ENCODE measurements at regions not wholly inside any gene's neighbourhood (a gene's known extent, or its start where the extent isn't known, plus 50 kb on each side); places are given as distances from the start of the nearest gene placed in this dataset.

DNA sequence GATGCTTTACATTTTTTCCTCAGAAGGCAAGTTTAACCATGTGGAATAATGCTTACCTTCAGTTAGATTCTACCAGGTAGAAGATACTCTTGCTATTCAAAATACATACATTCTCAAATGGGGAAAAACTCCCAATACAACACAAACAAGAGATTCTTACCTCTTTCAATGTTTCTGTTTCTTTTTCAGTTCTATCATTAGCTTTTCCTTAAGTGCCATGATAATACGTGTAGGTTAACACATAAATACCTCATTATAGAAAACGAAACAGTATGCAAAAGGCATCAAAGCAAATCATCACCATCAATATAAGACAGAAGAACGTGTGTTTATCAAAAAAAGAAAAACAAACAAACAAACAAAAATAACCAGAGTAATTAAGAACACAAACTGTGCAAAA, 300.7 kb upstream of the ROBO1 start:
- TF ChIP-seq, protein P1, sequence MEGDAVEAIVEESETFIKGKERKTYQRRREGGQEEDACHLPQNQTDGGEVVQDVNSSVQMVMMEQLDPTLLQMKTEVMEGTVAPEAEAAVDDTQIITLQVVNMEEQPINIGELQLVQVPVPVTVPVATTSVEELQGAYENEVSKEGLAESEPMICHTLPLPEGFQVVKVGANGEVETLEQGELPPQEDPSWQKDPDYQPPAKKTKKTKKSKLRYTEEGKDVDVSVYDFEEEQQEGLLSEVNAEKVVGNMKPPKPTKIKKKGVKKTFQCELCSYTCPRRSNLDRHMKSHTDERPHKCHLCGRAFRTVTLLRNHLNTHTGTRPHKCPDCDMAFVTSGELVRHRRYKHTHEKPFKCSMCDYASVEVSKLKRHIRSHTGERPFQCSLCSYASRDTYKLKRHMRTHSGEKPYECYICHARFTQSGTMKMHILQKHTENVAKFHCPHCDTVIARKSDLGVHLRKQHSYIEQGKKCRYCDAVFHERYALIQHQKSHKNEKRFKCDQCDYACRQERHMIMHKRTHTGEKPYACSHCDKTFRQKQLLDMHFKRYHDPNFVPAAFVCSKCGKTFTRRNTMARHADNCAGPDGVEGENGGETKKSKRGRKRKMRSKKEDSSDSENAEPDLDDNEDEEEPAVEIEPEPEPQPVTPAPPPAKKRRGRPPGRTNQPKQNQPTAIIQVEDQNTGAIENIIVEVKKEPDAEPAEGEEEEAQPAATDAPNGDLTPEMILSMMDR (IDR thresholded peaks at IDR 0.05) = no peak
- TF ChIP-seq EP300 (IDR thresholded peaks at IDR 0.05) = no peak

Data from ovary (tissue), 3 donors.